ENCODE measurements at regions not wholly inside any gene's neighbourhood (a gene's known extent, or its start where the extent isn't known, plus 50 kb on each side); places are given as distances from the start of the nearest gene placed in this dataset.

- Histone ChIP-seq H3K27me3 (replicated peaks; ENCODE audit: control insufficient read depth, insufficient read depth, low read length) (no peaks in the 10 kb centered on the region), H3K9me3 (ENCODE audit: control insufficient read depth, low read length) (no peaks in the 10 kb centered on the region), H3K4me3 (ENCODE audit: low read length) (no peak overlapping the region), H3K9ac (ENCODE audit: low read length) (no peak overlapping the region), H3K4me1 (ENCODE audit: control insufficient read depth, insufficient read depth, low read length) (no peaks in the 10 kb centered on the region), H3K36me3 (ENCODE audit: control insufficient read depth, insufficient read depth, low read length, severe bottlenecking) (no peaks in the 10 kb centered on the region)
- no peak for DNase-seq (ENCODE audit: low read depth)
Observed at GRCh38 chr15:98146031-98146820, 185.7 kb downstream of the ARRDC4 start.

GRCh38 chr15:98147415-98147814 lies 186.9 kb downstream of the ARRDC4 start:
- Histone ChIP-seq H3K36me3 (ENCODE audit: control insufficient read depth, insufficient read depth, low read length, severe bottlenecking) (no peaks in the 10 kb centered on the region), H3K4me1 (ENCODE audit: control insufficient read depth, insufficient read depth, low read length) (no peaks in the 10 kb centered on the region), H3K9ac (ENCODE audit: low read length) (no peak overlapping the region), H3K9me3 (ENCODE audit: control insufficient read depth, low read length) (no peaks in the 10 kb centered on the region), H3K4me3 (ENCODE audit: low read length) (no peak overlapping the region), H3K27me3 (replicated peaks; ENCODE audit: control insufficient read depth, insufficient read depth, low read length) (no peaks in the 10 kb centered on the region)
- DNase-seq (ENCODE audit: low read depth) = no peak

DNA sequence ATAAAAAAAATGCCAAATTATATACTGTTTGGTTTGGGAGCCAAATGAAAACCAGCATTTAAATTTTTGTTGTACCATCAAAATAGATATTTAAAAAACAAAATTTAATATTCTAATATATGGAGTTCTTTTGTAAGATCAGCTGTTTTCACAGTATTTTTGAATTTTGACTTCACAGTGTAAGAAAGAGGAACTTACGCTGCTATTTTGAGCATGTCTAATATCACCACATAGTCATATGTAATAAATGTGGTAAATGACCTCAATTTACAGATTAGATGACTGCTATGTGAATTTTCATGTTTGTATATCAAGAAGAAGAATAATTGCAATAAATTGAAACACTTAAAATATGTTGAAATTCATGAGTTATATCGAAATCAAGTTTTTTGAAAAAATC lies 189.6 kb downstream of the ARRDC4 start:
- no peak for DNase-seq (ENCODE audit: low read depth)
- Histone ChIP-seq H3K4me1 (ENCODE audit: control insufficient read depth, insufficient read depth, low read length) (peaks cover 4% of the 10 kb centered on the region), H3K9me3 (ENCODE audit: control insufficient read depth, low read length) (no peaks in the 10 kb centered on the region), H3K9ac (ENCODE audit: low read length) (no peak overlapping the region), H3K27me3 (replicated peaks; ENCODE audit: control insufficient read depth, insufficient read depth, low read length) (no peaks in the 10 kb centered on the region), H3K4me3 (ENCODE audit: low read length) (no peak overlapping the region), H3K36me3 (ENCODE audit: control insufficient read depth, insufficient read depth, low read length, severe bottlenecking) (no peaks in the 10 kb centered on the region)

GRCh38 chr15:98150536-98150935 lies 190.0 kb downstream of the ARRDC4 start:
- Histone ChIP-seq H3K27me3 (replicated peaks; ENCODE audit: control insufficient read depth, insufficient read depth, low read length) (no peaks in the 10 kb centered on the region), H3K9ac (ENCODE audit: low read length) (no peak overlapping the region), H3K36me3 (ENCODE audit: control insufficient read depth, insufficient read depth, low read length, severe bottlenecking) (no peaks in the 10 kb centered on the region), H3K4me3 (ENCODE audit: low read length) (no peak overlapping the region), H3K4me1 (ENCODE audit: control insufficient read depth, insufficient read depth, low read length) (peaks cover 8% of the 10 kb centered on the region), H3K9me3 (ENCODE audit: control insufficient read depth, low read length) (no peaks in the 10 kb centered on the region)
- no peak for DNase-seq (ENCODE audit: low read depth)

DNA sequence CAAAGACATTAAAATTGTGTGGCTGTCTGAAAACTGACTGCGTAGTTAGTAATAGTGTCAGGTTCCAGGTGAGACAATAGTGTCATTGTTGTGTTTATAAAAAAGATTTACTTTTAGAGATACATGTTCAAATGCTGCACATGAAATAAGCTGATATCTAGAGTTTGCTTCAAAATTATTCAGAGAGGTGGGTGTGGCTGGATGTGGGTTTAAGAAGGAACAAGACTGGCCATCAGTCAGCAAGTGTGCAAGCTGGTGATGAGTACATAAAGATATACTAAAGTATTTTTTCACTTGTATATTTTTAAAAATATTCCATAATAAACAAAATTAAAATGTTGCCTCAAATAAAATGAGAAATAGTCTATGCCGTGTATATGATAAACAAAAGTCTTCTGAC lies 190.6 kb downstream of the ARRDC4 start:
- H3K4me1 ChIP-seq (ENCODE audit: control insufficient read depth, insufficient read depth, low read length) = peaks cover 8% of the 10 kb centered on the region
- H3K36me3 ChIP-seq (ENCODE audit: control insufficient read depth, insufficient read depth, low read length, severe bottlenecking) = no peaks in the 10 kb centered on the region
- no peak overlapping the region for H3K4me3 ChIP-seq (ENCODE audit: low read length)
- H3K27me3 ChIP-seq (replicated peaks; ENCODE audit: control insufficient read depth, insufficient read depth, low read length) = no peaks in the 10 kb centered on the region
- H3K9me3 ChIP-seq (ENCODE audit: control insufficient read depth, low read length) = no peaks in the 10 kb centered on the region
- no peak for DNase-seq (ENCODE audit: low read depth)
- no peak overlapping the region for H3K9ac ChIP-seq (ENCODE audit: low read length)

DNA sequence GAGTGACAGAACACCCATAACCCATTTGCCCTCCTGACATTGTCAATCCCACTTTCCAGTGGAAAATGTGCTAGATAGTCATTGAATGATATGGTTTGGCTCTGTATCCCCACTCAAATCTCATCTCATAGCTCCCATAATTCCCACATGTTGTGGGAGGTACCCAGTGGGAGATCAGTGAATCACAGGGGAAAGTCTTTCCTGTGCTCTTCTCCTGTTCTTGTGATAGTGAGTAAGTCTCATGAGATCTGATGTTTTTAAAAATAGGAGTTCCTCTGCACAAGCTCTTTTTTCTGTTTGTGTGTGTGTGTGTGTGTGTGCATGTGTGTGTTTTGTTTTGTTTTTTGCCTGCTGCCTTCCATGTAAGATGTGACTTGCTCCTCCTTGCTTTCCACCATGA lies 191.7 kb downstream of the ARRDC4 start:
- H3K4me1 ChIP-seq (ENCODE audit: control insufficient read depth, insufficient read depth, low read length) = peaks cover 8% of the 10 kb centered on the region
- no peaks in the 10 kb centered on the region for H3K36me3 ChIP-seq (ENCODE audit: control insufficient read depth, insufficient read depth, low read length, severe bottlenecking)
- DNase-seq (ENCODE audit: low read depth) = no peak
- no peak overlapping the region for H3K9ac ChIP-seq (ENCODE audit: low read length)
- H3K9me3 ChIP-seq (ENCODE audit: control insufficient read depth, low read length) = no peaks in the 10 kb centered on the region
- H3K27me3 ChIP-seq (replicated peaks; ENCODE audit: control insufficient read depth, insufficient read depth, low read length) = no peaks in the 10 kb centered on the region
- no peak overlapping the region for H3K4me3 ChIP-seq (ENCODE audit: low read length)

GRCh38 chr15:98154863-98155262 lies 194.4 kb downstream of the ARRDC4 start:
- no peak overlapping the region for H3K9ac ChIP-seq (ENCODE audit: low read length)
- no peaks in the 10 kb centered on the region for H3K27me3 ChIP-seq (replicated peaks; ENCODE audit: control insufficient read depth, insufficient read depth, low read length)
- H3K36me3 ChIP-seq (ENCODE audit: control insufficient read depth, insufficient read depth, low read length, severe bottlenecking) = no peaks in the 10 kb centered on the region
- H3K9me3 ChIP-seq (ENCODE audit: control insufficient read depth, low read length) = no peaks in the 10 kb centered on the region
- peak; percentile 43 for DNase-seq (ENCODE audit: low read depth)
- peaks cover 8% of the 10 kb centered on the region for H3K4me1 ChIP-seq (ENCODE audit: control insufficient read depth, insufficient read depth, low read length)
- H3K4me3 ChIP-seq (ENCODE audit: low read length) = no peak overlapping the region

GRCh38 chr15:98155356-98155755 lies 194.9 kb downstream of the ARRDC4 start:
- H3K36me3 ChIP-seq (ENCODE audit: control insufficient read depth, insufficient read depth, low read length, severe bottlenecking) = no peaks in the 10 kb centered on the region
- peaks cover 8% of the 10 kb centered on the region for H3K4me1 ChIP-seq (ENCODE audit: control insufficient read depth, insufficient read depth, low read length)
- H3K27me3 ChIP-seq (replicated peaks; ENCODE audit: control insufficient read depth, insufficient read depth, low read length) = no peaks in the 10 kb centered on the region
- no peaks in the 10 kb centered on the region for H3K9me3 ChIP-seq (ENCODE audit: control insufficient read depth, low read length)
- H3K4me3 ChIP-seq (ENCODE audit: low read length) = no peak overlapping the region
- DNase-seq (ENCODE audit: low read depth) = peak; percentile 1
- no peak overlapping the region for H3K9ac ChIP-seq (ENCODE audit: low read length)

DNA sequence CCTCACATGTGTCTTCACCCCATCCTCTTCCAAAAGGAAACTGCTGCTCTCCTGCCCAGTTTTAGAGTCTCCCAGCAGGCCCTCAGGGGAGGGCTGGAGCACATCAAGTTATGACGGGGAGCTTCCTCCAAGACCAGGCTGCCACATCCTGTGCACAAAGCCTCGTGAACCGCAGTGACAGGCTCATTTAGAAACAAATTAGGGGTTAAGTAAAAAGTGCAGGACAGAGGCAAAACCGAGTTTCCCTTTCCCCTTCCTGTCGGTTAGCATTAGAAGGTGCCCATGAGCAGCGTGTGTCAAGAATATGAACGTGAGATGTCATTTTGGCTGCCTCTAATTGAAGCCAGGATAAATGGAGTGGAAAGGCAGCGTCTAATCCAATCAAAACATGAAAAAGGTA lies 199.7 kb downstream of the ARRDC4 start:
- Histone ChIP-seq H3K4me3 (ENCODE audit: low read length) (no peak overlapping the region), H3K36me3 (ENCODE audit: control insufficient read depth, insufficient read depth, low read length, severe bottlenecking) (no peaks in the 10 kb centered on the region), H3K9ac (ENCODE audit: low read length) (no peak overlapping the region), H3K4me1 (ENCODE audit: control insufficient read depth, insufficient read depth, low read length) (peaks cover 3% of the 10 kb centered on the region), H3K27me3 (replicated peaks; ENCODE audit: control insufficient read depth, insufficient read depth, low read length) (peaks cover 2% of the 10 kb centered on the region), H3K9me3 (ENCODE audit: control insufficient read depth, low read length) (no peaks in the 10 kb centered on the region)
- no peak for DNase-seq (ENCODE audit: low read depth)

- H3K9ac ChIP-seq (ENCODE audit: low read length) = no peak overlapping the region
- no peaks in the 10 kb centered on the region for H3K4me1 ChIP-seq (ENCODE audit: control insufficient read depth, insufficient read depth, low read length)
- H3K27me3 ChIP-seq (replicated peaks; ENCODE audit: control insufficient read depth, insufficient read depth, low read length) = peaks cover 5% of the 10 kb centered on the region
- no peak overlapping the region for H3K4me3 ChIP-seq (ENCODE audit: low read length)
- no peak for DNase-seq (ENCODE audit: low read depth)
- H3K9me3 ChIP-seq (ENCODE audit: control insufficient read depth, low read length) = no peaks in the 10 kb centered on the region
- H3K36me3 ChIP-seq (ENCODE audit: control insufficient read depth, insufficient read depth, low read length, severe bottlenecking) = no peaks in the 10 kb centered on the region
Observed at GRCh38 chr15:98163319-98164045, 203.0 kb downstream of the ARRDC4 start.

DNA sequence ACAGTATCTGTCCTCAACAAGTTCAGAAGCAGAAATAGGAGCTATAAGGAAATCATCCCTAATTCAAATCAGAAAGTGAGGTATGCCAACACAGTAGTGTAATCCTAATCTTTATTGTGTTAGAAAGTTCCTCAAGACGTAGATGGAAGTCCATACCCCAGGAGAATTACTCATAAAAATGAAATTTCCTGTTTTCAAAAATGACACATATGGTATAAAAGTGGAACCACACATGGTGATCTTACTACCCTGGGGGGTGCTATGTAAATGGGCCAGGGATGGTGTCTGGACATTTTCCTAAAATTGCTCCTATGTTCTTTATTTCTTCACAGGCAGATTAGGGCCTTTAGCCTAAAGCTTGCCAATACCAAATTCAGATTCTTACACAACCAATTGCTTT lies 204.1 kb downstream of the ARRDC4 start:
- Histone ChIP-seq H3K4me1 (ENCODE audit: control insufficient read depth, insufficient read depth, low read length) (no peaks in the 10 kb centered on the region), H3K9ac (ENCODE audit: low read length) (no peak overlapping the region), H3K4me3 (ENCODE audit: low read length) (no peak overlapping the region), H3K27me3 (replicated peaks; ENCODE audit: control insufficient read depth, insufficient read depth, low read length) (peaks cover 9% of the 10 kb centered on the region), H3K9me3 (ENCODE audit: control insufficient read depth, low read length) (no peaks in the 10 kb centered on the region), H3K36me3 (ENCODE audit: control insufficient read depth, insufficient read depth, low read length, severe bottlenecking) (no peaks in the 10 kb centered on the region)
- DNase-seq (ENCODE audit: low read depth) = no peak
